Stromal cell of bone marrow (primary cell): ENCODE measurements at regions not wholly inside any gene's neighbourhood (a gene's known extent, or its start where the extent isn't known, plus 50 kb on each side); places are given as distances from the start of the nearest gene placed in this dataset.

Experiments
- DNase-seq: peaks from one replicate; pipeline ENCODE4 v3.0.0-alpha.2; 2012; ENCODE audit warnings: low read depth

GRCh38 chrX:44042116-44042515 is 68.9 kb upstream of the NDP start:
- DNase-seq, result peak; percentile 45

GRCh38 chrX:44040406-44040805 is 67.2 kb upstream of the NDP start:
- DNase-seq, result no peak

- DNase-seq, result no peak
Measured at GRCh38 chrX:44039556-44039955, 66.4 kb upstream of the NDP start.

- no peak for DNase-seq
Measured at GRCh38 chrX:44036336-44036735, 63.1 kb upstream of the NDP start.

- DNase-seq, result no peak
Measured at GRCh38 chrX:44035571-44035970, 62.4 kb upstream of the NDP start.

GRCh38 chrX:44032479-44032878 is 59.3 kb upstream of the NDP start:
- no peak for DNase-seq

GRCh38 chrX:44025555-44025954 is 52.4 kb upstream of the NDP start:
- peak; percentile 69 for DNase-seq
